Neural crest cell (in vitro differentiated cells): ENCODE measurements at regions not wholly inside any gene's neighbourhood (a gene's known extent, or its start where the extent isn't known, plus 50 kb on each side); places are given as distances from the start of the nearest gene placed in this dataset.
A peak's percentile ranks its signal among the peaks of the same experiment; 100 is the strongest.

ENCODE experiments used
- DNase-seq: peaks from one replicate; pipeline ENCODE4 v3.0.0; 2021; ENCODE audit warnings: low read depth, mixed read lengths, low spot score
- H3K27ac Mint-ChIP-seq: one replicate; pipeline ENCODE4 v1.8.0; 2021; ENCODE audit warnings: mild to moderate bottlenecking, mixed read lengths; ENCODE audit not compliant: unreplicated experiment
- H3K27me3 Mint-ChIP-seq: 2 replicates; pipeline ENCODE4 v1.8.0; 2021; ENCODE audit warnings: low read depth, mild to moderate bottlenecking, mixed read lengths
- H3K36me3 Mint-ChIP-seq: 2 replicates; pipeline ENCODE4 v1.8.0; 2021; ENCODE audit warnings: low read depth, mild to moderate bottlenecking, mixed read lengths
- H3K4me1 Mint-ChIP-seq: 2 replicates; pipeline ENCODE4 v1.8.0; 2021; ENCODE audit warnings: mixed read lengths
- H3K4me3 Mint-ChIP-seq: one replicate; pipeline ENCODE4 v1.8.0; 2021; ENCODE audit warnings: mild to moderate bottlenecking, mixed read lengths
- H3K9me3 Mint-ChIP-seq: 2 replicates; pipeline ENCODE4 v1.8.0; 2021; ENCODE audit warnings: mixed read lengths
- CTCF ChIP-seq: fragments of 200-600 bp; sonication (generic); conservative IDR thresholded peaks from 2 replicates; pipeline ENCODE4 v1.5.0; 2021; ENCODE audit warnings: antibody characterized with exemption, mild to moderate bottlenecking

GRCh38 chr12:23217158-23217557, 592.2 kb downstream of the ETNK1 start:
- Mint-ChIP-seq H3K9me3 (peaks cover 6% of the 10 kb centered on the region), H3K36me3 (no peaks in the 10 kb centered on the region), H3K27ac (no peak overlapping the region), H3K27me3 (no peaks in the 10 kb centered on the region), H3K4me3 (no peak overlapping the region), H3K4me1 (peaks cover 4% of the 10 kb centered on the region)
- TF ChIP-seq CTCF = no peak
- no peak for DNase-seq

GRCh38 chr12:23217667-23218066, 592.7 kb downstream of the ETNK1 start:
- no peak overlapping the region for H3K27ac Mint-ChIP-seq

GRCh38 chr12:23221066-23221465, 596.1 kb downstream of the ETNK1 start:
- Mint-ChIP-seq H3K36me3 (no peaks in the 10 kb centered on the region), H3K4me1 (no peaks in the 10 kb centered on the region), H3K4me3 (no peak overlapping the region), H3K27me3 (no peaks in the 10 kb centered on the region), H3K27ac (no peak overlapping the region), H3K9me3 (no peaks in the 10 kb centered on the region)
- DNase-seq = no peak
- TF ChIP-seq CTCF = peak; percentile 57

More at GRCh38 chr12:23217667-23218066, 592.7 kb downstream of the ETNK1 start:
- Mint-ChIP-seq H3K4me1 (peaks cover 2% of the 10 kb centered on the region), H3K36me3 (no peaks in the 10 kb centered on the region), H3K9me3 (peaks cover 6% of the 10 kb centered on the region), H3K4me3 (no peak overlapping the region), H3K27me3 (no peaks in the 10 kb centered on the region)
- DNase-seq = no peak
- TF ChIP-seq CTCF = no peak

GRCh38 chr12:23221926-23222325, 597.0 kb downstream of the ETNK1 start:
- no peak overlapping the region for H3K27ac Mint-ChIP-seq
- H3K9me3 Mint-ChIP-seq = no peaks in the 10 kb centered on the region
- no peak for DNase-seq
- H3K36me3 Mint-ChIP-seq = no peaks in the 10 kb centered on the region
- H3K4me1 Mint-ChIP-seq = no peaks in the 10 kb centered on the region
- TF ChIP-seq CTCF = no peak
- no peak overlapping the region for H3K4me3 Mint-ChIP-seq
- H3K27me3 Mint-ChIP-seq = no peaks in the 10 kb centered on the region

GRCh38 chr12:23222801-23223200, 597.8 kb downstream of the ETNK1 start:
- Mint-ChIP-seq H3K4me3 (no peak overlapping the region), H3K27me3 (no peaks in the 10 kb centered on the region), H3K4me1 (no peaks in the 10 kb centered on the region), H3K9me3 (no peaks in the 10 kb centered on the region), H3K36me3 (no peaks in the 10 kb centered on the region), H3K27ac (no peak overlapping the region)
- DNase-seq = no peak
- no peak for TF ChIP-seq CTCF

GRCh38 chr12:23228101-23228500, 603.1 kb downstream of the ETNK1 start:
- no peak overlapping the region for H3K27ac Mint-ChIP-seq
- H3K4me1 Mint-ChIP-seq = no peaks in the 10 kb centered on the region
- no peaks in the 10 kb centered on the region for H3K9me3 Mint-ChIP-seq
- no peak overlapping the region for H3K4me3 Mint-ChIP-seq
- H3K27me3 Mint-ChIP-seq = no peaks in the 10 kb centered on the region
- no peak for DNase-seq
- TF ChIP-seq CTCF = no peak
- no peaks in the 10 kb centered on the region for H3K36me3 Mint-ChIP-seq
